ENCODE measurements at regions not wholly inside any gene's neighbourhood (a gene's known extent, or its start where the extent isn't known, plus 50 kb on each side); places are given as distances from the start of the nearest gene placed in this dataset.

- TF ChIP-seq CTCF (IDR thresholded peaks at IDR 0.05) (no peak), POLR2A (IDR thresholded peaks at IDR 0.05) (no peak)
Measured at GRCh38 chr9:103533318-103533717, 538.2 kb downstream of the CYLC2 start.

All from right lobe of liver (tissue), 4 donors.